Keratinocyte (primary cell): ENCODE measurements at regions not wholly inside any gene's neighbourhood (a gene's known extent, or its start where the extent isn't known, plus 50 kb on each side); places are given as distances from the start of the nearest gene placed in this dataset.

Experiments
- DNase-seq: peaks from one replicate; pipeline ENCODE4 v3.0.0-alpha.2; 2011; ENCODE audit warnings: low read depth, missing footprints, low spot score
- FAIRE-seq: peaks from 2 replicates; lab custom pipeline; 2011; peaks lifted over from hg19 to GRCh38; lab: Jason Lieb, UNC
- H2AFZ ChIP-seq: 2 replicates; pipeline ENCODE4 v1.6.0; 2012; ENCODE audit warnings: low read length, control low read depth, inconsistent platforms; ENCODE audit not compliant: control insufficient read depth
- H3K27ac ChIP-seq: 2 replicates; pipeline ENCODE4 v1.5.1; 2011; ENCODE audit warnings: low read length; ENCODE audit not compliant: control insufficient read depth, insufficient read depth
- H3K27me3 ChIP-seq: 3 replicates; pipeline ENCODE4 v1.6.0; 2011; ENCODE audit warnings: low read length; ENCODE audit not compliant: control insufficient read depth, insufficient read depth; ENCODE audit errors: extremely low read depth
- H3K36me3 ChIP-seq, 2 experiments: 2 replicates in 1 of 2; 3 replicates in 1 of 2; pipeline ENCODE4 v1.5.1; 2011; ENCODE audit warnings: low read length in 2 of 2, mild to moderate bottlenecking in 1 of 2; ENCODE audit not compliant: control insufficient read depth in 2 of 2, insufficient read depth in 2 of 2; ENCODE audit errors: extremely low read depth in 1 of 2
- H3K4me1 ChIP-seq: 3 replicates; pipeline ENCODE4 v1.5.1; 2011; ENCODE audit warnings: low read length; ENCODE audit not compliant: control insufficient read depth, insufficient read depth; ENCODE audit errors: extremely low read depth
- H3K4me2 ChIP-seq: 3 replicates; pipeline ENCODE4 v1.6.0; 2011; ENCODE audit warnings: low read depth, low read length; ENCODE audit not compliant: control insufficient read depth, insufficient read depth; ENCODE audit errors: extremely low read depth
- H3K4me3 ChIP-seq, 3 experiments: fragments of 200-600 bp in 1 of 3; sonication (generic) in 1 of 3; 2 replicates in 2 of 3; 3 replicates in 1 of 3; pipeline ENCODE4 v1.5.1; 2011 to 2016; ENCODE audit warnings: low read length in 3 of 3, mild to moderate bottlenecking in 3 of 3, control low read depth in 2 of 3, inconsistent platforms in 1 of 3, low read depth in 1 of 3, mixed read lengths in 1 of 3, mixed run types in 1 of 3, moderate library complexity in 1 of 3; ENCODE audit not compliant: control insufficient read depth in 2 of 3, insufficient read depth in 2 of 3; ENCODE audit errors: extremely low read depth in 1 of 3
- H3K79me2 ChIP-seq: 2 replicates; pipeline ENCODE4 v1.6.0; 2012; ENCODE audit warnings: low read length; ENCODE audit not compliant: control insufficient read depth, insufficient read depth
- H3K9ac ChIP-seq: 3 replicates; pipeline ENCODE4 v1.6.0; 2011; ENCODE audit warnings: low read length; ENCODE audit not compliant: control insufficient read depth, insufficient read depth; ENCODE audit errors: extremely low read depth
- H3K9me1 ChIP-seq: 3 replicates; pipeline ENCODE4 v1.6.0; 2011; ENCODE audit warnings: low read length; ENCODE audit not compliant: control insufficient read depth, insufficient read depth; ENCODE audit errors: extremely low read depth
- H3K9me3 ChIP-seq: 2 replicates; pipeline ENCODE4 v1.5.1; 2012; ENCODE audit warnings: low read depth, low read length; ENCODE audit not compliant: control insufficient read depth
- H4K20me1 ChIP-seq: 3 replicates; pipeline ENCODE4 v1.6.0; 2011; ENCODE audit warnings: low read length; ENCODE audit not compliant: control insufficient read depth, insufficient read depth; ENCODE audit errors: extremely low read depth
- EZH2 ChIP-seq: IDR thresholded peaks from one replicate; pipeline ENCODE4 v1.6.1; 2012; ENCODE audit warnings: inconsistent platforms, mild to moderate bottlenecking, low read length, moderate library complexity
- dilution Hi-C: fragments of 300-500 bp; cut with MboI; formaldehyde crosslinking; loops from one replicate; pipeline ENCODE4 v1.7.0; 2020; ENCODE audit warnings: low sequenced_read_pairs; ENCODE audit not compliant: extremely low pct_ligation_motif_present
- TF ChIP-seq, protein P1 (sequence below), 3 experiments: IDR thresholded peaks in 1 of 3; conservative IDR thresholded peaks in 1 of 3; optimal IDR thresholded peaks in 1 of 3; 2 replicates in 2 of 3; 3 replicates in 1 of 3; pipeline versions ENCODE3 to v1.5.1; 2011; ENCODE audit warnings: low read length in 3 of 3, mild to moderate bottlenecking in 3 of 3, moderate library complexity in 2 of 3, control low read depth in 1 of 3, inconsistent platforms in 1 of 3; ENCODE audit not compliant: insufficient read depth in 2 of 3; ENCODE audit errors: extremely low read depth in 1 of 3

DNA sequence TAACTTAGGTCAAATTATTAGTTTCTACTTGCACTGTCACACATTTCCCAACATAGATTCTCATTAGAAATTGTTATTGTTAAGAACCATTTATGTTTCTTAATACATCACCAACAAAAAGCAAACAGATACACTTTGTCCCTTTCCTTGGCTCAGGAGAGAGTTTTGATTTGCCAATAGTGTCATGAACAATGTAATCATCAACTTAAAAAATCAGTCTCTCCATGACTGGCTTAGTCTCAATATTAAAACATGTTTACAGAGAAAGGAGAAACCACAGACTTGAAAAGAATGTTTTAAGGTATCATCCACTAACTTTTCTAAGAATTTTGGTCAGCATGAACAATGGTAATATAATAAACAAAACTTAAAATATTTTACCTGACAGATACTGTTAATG lies 416.5 kb upstream of the KCNH7 start:
- no peaks in the 10 kb centered on the region for H3K27me3 ChIP-seq
- no peaks in the 10 kb centered on the region for H3K9me1 ChIP-seq
- no peaks in the 10 kb centered on the region for H3K79me2 ChIP-seq
- H2AFZ ChIP-seq, result no peak overlapping the region
- H3K4me2 ChIP-seq, result no peak overlapping the region
- no peak overlapping the region for H3K27ac ChIP-seq
- no peaks in the 10 kb centered on the region for H3K9me3 ChIP-seq
- FAIRE-seq (no peak), DNase-seq (no peak)
- no peaks in the 10 kb centered on the region for H3K4me1 ChIP-seq
- TF ChIP-seq, protein P1, sequence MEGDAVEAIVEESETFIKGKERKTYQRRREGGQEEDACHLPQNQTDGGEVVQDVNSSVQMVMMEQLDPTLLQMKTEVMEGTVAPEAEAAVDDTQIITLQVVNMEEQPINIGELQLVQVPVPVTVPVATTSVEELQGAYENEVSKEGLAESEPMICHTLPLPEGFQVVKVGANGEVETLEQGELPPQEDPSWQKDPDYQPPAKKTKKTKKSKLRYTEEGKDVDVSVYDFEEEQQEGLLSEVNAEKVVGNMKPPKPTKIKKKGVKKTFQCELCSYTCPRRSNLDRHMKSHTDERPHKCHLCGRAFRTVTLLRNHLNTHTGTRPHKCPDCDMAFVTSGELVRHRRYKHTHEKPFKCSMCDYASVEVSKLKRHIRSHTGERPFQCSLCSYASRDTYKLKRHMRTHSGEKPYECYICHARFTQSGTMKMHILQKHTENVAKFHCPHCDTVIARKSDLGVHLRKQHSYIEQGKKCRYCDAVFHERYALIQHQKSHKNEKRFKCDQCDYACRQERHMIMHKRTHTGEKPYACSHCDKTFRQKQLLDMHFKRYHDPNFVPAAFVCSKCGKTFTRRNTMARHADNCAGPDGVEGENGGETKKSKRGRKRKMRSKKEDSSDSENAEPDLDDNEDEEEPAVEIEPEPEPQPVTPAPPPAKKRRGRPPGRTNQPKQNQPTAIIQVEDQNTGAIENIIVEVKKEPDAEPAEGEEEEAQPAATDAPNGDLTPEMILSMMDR (optimal IDR thresholded peaks at IDR 0.05 in 1 of 3, IDR thresholded peaks at IDR 0.05 in 1 of 3, conservative IDR thresholded peaks at IDR 0.05 in 1 of 3; ENCODE audit: extremely low read depth in 1 of 3, insufficient read depth in 2 of 3, low read length in 3 of 3), result no peak
- TF ChIP-seq EZH2, result no peak
- H4K20me1 ChIP-seq, result no peaks in the 10 kb centered on the region
- no peaks in the 10 kb centered on the region for H3K36me3 ChIP-seq
- no peak overlapping the region for H3K9ac ChIP-seq
- H3K4me3 ChIP-seq, result no peak overlapping the region
- dilution Hi-C loops, result no loop called here

DNA sequence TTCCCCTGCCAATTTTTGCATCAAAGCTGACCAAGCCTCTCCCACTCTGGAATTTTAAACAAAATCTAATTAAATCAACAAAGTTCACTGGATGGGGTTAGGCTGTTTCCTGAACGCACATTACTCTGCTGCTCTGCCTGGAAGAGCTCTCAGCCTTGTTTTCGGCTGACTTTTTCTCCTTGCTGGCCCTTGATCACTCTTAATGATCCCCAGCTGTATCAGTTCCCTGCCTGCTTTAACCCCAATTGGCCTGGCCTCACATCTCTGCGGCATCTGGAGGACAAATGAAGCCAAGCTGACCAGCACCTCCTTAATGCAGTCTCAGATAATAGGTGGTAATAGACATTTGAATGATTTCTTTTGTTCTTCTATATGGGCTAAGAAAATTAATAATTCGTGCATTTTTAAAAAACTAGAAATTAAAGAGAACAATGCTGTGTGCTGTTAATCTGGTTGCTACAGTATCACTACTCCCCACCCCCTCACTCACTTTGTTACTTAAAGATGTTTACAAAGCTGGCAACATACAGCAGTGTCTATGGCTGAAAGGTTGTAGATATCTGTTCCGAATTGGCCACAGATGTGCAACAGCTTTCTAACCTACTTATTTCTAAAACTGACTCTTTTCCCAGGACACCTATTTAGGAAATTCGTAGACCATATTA lies 415.2 kb upstream of the KCNH7 start:
- H3K27me3 ChIP-seq, result no peaks in the 10 kb centered on the region
- DNase-seq (no peak), FAIRE-seq (no peak)
- no peaks in the 10 kb centered on the region for H3K36me3 ChIP-seq
- H3K27ac ChIP-seq, result no peak overlapping the region
- dilution Hi-C loops, result no loop called here
- no peaks in the 10 kb centered on the region for H3K9me3 ChIP-seq
- no peak for TF ChIP-seq EZH2
- TF ChIP-seq, protein P1 (optimal IDR thresholded peaks at IDR 0.05 in 1 of 3, IDR thresholded peaks at IDR 0.05 in 1 of 3, conservative IDR thresholded peaks at IDR 0.05 in 1 of 3; ENCODE audit: extremely low read depth in 1 of 3, insufficient read depth in 2 of 3, low read length in 3 of 3), result no peak
- H2AFZ ChIP-seq, result no peak overlapping the region
- no peaks in the 10 kb centered on the region for H3K9me1 ChIP-seq
- no peak overlapping the region for H3K4me3 ChIP-seq
- H3K79me2 ChIP-seq, result no peaks in the 10 kb centered on the region
- no peaks in the 10 kb centered on the region for H3K4me1 ChIP-seq
- H3K9ac ChIP-seq, result no peak overlapping the region
- H3K4me2 ChIP-seq, result no peak overlapping the region
- no peaks in the 10 kb centered on the region for H4K20me1 ChIP-seq
